GM19455 (cell line): ENCODE measurements at regions not wholly inside any gene's neighbourhood (a gene's known extent, or its start where the extent isn't known, plus 50 kb on each side); places are given as distances from the start of the nearest gene placed in this dataset.
"Not testable (repeated sequence)": the region's sequence is repeated elsewhere in the genome, so short reads cannot be mapped to it uniquely, and the experiment has no call there.

Source experiments
- ATAC-seq: cut with Tn5 transposase; IDR thresholded peaks from one replicate; pipeline ENCODE4 v1.9.1; 2021; ENCODE audit not compliant: unreplicated experiment

DNA sequence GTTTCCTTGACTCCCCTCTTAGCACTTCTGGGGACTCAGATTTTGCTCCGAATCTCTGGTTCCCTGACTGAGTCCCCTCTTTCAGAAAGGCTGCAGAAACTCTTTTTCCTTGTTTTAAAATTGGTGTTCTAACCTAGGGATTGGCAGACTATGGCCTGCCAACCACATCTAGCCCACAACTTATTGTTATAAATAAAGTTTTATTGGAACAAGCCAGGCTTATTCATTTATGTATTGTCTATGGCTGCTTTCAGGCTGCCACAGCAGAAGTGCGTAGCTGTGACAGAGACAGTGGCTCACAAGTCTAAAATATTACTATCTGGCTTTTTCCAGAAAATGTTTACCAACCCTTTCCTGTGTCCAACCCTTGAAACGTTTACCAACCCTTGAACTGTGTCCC lies 81.7 kb downstream of the IER5 start:
- no peak for ATAC-seq

GRCh38 chr1:181172082-181172481 lies 83.6 kb downstream of the IER5 start:
- ATAC-seq: no peak

GRCh38 chr1:181173761-181174447 lies 85.4 kb downstream of the IER5 start:
- ATAC-seq: no peak

DNA sequence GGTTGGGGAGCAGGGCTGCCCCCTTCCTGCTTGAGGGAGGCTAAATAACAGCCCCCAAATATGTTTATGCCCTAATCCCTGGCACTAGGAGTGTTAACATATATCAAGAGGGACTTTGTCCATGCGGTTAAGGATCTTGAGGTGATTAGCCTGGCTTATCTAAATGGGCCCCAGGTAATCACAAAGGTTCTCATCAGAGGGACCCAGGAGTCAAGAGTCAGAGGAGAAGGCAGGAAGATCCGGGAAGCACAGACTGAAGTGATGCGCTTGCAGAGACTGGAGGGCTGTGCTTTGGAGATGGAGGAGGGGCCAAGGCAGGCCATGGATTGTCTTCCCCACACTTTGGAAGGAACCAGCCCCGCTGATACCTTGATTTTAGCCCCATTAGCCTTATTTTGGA lies 86.4 kb downstream of the IER5 start:
- ATAC-seq: no peak

GRCh38 chr1:181175356-181175910 lies 86.9 kb downstream of the IER5 start:
- ATAC-seq: no peak

DNA sequence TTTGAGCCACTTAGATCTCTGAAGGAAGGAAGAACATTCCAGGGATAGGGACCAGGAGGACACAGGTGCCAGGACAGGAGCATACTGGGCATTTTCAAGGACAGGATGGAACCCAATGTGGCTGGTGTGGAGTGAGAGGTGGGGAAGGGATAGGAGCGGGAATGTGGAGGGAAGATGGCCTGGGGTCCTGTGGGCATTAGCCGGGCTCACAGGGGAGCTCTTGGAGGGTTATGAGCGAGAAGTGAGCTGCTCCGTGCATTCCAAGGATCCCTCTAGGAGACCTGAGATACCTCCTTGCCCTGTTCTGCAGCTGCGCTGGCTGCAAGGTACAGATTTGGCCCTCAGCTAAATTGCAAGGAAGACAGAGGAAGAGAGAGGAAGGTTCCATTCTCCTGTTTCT lies 87.5 kb downstream of the IER5 start:
- no peak for ATAC-seq

GRCh38 chr1:181178241-181178879 lies 89.9 kb downstream of the IER5 start:
- ATAC-seq: no peak

DNA sequence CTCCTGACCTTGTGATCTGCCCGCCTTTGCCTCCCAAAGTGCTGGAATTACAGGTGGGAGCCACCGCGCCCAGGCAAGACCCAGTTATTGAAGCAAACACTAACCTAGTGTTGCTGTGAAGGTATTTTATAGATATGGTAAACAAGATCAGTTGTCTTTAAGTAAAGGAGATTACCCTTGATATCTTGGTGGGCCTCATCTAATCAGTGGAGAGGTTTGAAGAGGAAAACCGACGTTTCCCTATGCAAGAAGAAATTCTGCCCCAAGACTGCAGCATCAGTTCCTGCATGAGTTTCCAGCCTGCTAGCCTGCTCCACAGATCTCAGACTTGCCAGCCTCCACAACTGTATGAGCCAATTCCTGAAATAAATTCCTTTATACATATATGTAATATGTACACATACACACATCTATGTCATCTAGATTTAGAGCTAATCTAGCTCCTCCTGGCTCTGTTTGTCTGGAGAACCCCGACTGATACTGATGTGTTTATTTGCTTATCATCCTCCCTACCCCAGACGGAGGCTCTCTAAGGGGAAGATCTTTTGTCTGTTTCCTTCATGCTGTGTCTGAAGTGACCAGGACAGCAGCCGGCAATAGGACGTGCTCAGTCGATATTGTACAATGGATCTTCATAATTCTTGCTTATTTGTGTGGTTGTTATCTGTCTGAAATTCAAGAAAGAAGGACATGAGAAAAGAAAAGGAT lies 90.9 kb downstream of the IER5 start:
- no peak for ATAC-seq

GRCh38 chr1:181179987-181180365 lies 91.5 kb downstream of the IER5 start:
- ATAC-seq: no peak

DNA sequence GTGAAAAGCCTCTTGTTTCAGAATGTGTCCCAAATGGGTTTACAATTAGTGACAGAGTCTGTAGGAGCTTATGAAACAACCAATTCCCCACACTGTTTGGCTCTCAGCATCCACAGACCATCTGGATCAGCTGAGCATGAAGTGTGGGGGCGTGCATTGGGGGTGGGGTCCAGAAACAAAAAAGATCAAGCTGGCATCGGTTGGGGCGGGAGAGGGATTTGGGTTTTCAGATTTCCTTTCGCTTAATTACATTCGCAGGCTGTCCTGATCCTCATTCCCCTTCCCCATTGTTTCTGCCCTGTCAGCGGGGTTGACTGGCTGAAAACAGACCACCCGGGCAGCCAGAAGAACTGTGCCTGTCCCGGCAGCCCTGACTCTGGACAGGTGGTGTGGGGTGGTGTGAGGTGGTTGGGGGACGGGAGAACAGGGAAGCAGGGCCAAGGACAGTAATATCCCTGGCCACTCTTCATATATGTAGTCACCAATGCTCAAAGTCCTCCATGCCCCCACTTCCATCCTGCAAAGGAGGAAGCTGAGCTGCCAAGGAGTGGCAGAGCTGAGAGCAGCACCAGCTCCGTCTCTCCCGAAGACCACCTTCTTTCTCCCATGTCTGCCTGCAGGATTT lies 92.0 kb downstream of the IER5 start:
- ATAC-seq: no peak

DNA sequence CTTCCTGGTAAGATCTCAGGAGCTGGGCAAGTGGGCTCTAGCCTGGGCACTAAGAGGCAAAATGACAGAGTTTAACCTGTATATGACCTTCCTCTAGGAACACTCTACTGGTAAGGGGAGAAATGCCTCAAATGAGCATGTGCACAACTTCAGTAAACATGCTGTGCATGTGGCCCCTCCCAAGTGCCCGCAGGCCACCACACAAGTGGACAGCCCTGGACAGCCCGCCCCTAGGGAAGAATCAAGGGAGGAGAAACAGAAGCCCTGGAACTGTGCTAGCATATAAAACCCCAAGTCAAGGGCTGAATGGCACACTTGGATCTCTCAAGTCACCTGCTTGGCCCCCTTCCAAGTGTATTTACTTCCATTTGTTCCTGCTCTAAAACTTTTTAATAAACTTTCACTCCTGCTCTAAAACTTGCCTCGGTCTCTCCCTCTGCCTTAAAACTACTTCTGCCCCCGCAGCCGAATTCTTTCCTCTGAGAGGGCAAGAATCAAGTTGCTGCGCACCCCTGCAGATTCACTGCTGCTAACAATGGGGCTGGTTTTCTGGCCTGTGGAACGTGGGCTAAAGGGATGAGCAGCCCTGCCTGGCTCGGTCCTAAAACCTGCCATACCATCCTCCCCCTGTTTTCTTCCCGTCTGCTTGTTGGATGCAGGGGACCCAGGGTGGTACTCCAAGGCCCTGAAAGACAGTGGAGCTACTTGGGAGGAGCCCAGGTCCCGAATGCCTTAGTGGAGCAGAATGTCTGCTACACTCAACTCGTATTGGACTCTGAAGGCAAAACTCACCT lies 93.5 kb downstream of the IER5 start:
- ATAC-seq: no peak

GRCh38 chr1:181184621-181185020 lies 96.1 kb downstream of the IER5 start:
- no peak for ATAC-seq

DNA sequence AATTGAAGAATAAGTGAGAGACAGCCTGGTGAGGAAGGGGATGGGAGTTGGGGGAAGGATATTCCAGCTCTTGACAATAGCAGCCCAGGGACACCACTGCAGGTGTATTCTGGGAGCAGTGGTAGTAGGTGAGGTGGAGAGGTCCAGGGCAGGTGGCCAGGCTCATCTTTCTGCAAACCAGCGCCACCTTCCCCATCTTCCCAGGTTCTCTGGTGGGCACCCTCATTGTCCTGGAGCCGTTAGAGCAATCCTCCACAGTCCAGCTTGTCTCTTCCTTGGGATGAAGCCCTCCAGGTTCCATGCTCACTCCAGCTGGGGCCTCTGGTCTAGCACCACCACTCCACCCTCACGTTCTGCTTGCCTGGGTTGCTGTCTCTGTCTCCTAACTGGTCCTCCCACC lies 97.0 kb downstream of the IER5 start:
- no peak for ATAC-seq

- not testable (repeated sequence) for ATAC-seq
These were observed 97.6 kb downstream of the IER5 start for GRCh38 chr1:181186133-181186532.

DNA sequence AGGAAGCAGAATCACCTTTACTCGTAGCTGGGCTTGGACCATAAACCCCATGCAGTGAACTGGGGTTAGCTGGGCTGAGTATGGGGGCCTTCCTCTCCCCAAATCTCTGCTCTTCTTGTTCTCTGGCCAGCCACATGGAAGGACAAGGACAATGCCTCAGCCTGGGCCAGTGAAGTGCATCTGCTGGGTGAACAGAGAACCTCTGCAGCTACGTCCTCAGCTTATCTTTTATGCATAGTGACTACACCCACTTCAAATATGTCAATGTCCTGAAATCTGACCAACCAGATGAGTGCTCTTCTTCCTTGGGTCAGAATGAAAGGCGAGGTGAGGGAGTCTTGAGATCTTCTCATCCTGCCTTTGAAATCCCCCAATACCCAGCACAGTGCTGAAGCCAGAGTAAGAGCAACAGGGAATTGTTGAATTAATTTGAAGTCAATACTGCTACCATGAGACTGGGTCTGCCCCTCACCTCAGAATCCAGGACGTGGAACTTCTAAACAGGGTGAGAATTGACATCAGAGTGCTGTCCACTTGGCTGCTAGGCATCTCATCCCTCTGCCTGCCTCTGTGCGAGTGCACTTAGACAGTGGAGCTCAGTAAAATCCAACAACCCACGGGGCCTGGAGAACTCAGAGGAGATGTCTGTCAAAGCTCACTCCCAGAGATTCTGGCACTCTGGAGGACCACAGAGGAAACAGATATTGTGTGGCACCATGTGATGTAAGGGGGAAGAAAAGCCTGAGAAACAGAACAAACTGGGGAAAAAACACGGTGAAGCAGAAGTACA lies 99.0 kb downstream of the IER5 start:
- ATAC-seq: no peak

- no peak for ATAC-seq
These were observed 100.7 kb downstream of the IER5 start for GRCh38 chr1:181189245-181189644.

DNA sequence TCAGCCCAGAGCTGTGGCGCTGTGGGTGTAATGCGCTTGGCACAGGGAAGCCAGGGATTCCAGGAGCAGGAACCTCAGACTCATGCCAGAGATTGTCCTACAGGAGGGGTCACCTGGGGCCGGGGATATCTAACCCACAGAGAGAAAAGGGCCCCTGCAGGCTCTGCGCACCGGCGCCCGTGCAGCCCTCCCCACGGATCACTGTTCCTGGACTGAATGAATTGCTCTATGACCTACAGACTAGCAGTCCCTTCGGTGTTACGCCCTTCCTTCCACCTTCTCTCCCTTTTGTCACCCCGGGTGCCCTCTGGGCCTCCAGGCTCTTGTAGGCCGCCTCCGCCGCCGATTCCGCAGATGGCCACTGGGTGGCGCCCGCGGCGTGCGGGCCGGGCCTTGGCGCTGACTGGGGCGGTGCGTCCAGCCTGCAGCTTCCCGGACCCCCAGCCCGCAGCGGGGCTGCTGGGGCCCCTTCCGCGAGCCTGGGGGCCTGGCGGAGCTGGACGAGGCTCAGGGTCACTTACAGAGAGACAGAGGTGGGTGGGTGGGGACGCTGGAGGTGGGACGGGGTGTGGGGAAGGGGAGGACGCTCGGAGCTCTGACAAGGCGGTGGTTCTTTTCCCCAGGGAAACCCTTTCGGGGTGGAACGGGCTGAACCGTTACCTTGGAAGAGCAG lies 101.3 kb downstream of the IER5 start:
- ATAC-seq: no peak

- ATAC-seq: no peak
These were observed 102.0 kb downstream of the IER5 start for GRCh38 chr1:181190364-181191035.

- ATAC-seq: no peak
These were observed 103.1 kb downstream of the IER5 start for GRCh38 chr1:181191494-181192040.
